ENCODE measurements at regions not wholly inside any gene's neighbourhood (a gene's known extent, or its start where the extent isn't known, plus 50 kb on each side); places are given as distances from the start of the nearest gene placed in this dataset.

- H3K4me3 ChIP-seq (ENCODE audit: low read depth, low read length), result no peak overlapping the region
- TF ChIP-seq MAX (IDR thresholded peaks at IDR 0.05; ENCODE audit: low read depth, low read length), result no peak
- no peak for TF ChIP-seq POLR2A (IDR thresholded peaks at IDR 0.05; ENCODE audit: extremely low read depth, insufficient read length)
- TF ChIP-seq CTCF (IDR thresholded peaks at IDR 0.05; ENCODE audit: low read depth, low read length), result no peak
- TF ChIP-seq MYC (IDR thresholded peaks at IDR 0.05; ENCODE audit: low read depth, low read length), result no peak
- DNase-seq (ENCODE audit: low read depth), result no peak
These were observed 157.2 kb downstream of the MED10 start for GRCh38 chr5:6221141-6221626.

- TF ChIP-seq MAX (IDR thresholded peaks at IDR 0.05; ENCODE audit: low read depth, low read length) (no peak), POLR2A (IDR thresholded peaks at IDR 0.05; ENCODE audit: extremely low read depth, insufficient read length) (no peak), CTCF (IDR thresholded peaks at IDR 0.05; ENCODE audit: low read depth, low read length) (no peak), MYC (IDR thresholded peaks at IDR 0.05; ENCODE audit: low read depth, low read length) (no peak)
- H3K4me3 ChIP-seq (ENCODE audit: low read depth, low read length), result no peak overlapping the region
- DNase-seq (ENCODE audit: low read depth), result no peak
These were observed 157.8 kb downstream of the MED10 start for GRCh38 chr5:6220346-6221088.

GRCh38 chr5:6218517-6218916 lies 159.8 kb downstream of the MED10 start:
- TF ChIP-seq MAX (IDR thresholded peaks at IDR 0.05; ENCODE audit: low read depth, low read length) (no peak), POLR2A (IDR thresholded peaks at IDR 0.05; ENCODE audit: extremely low read depth, insufficient read length) (no peak), MYC (IDR thresholded peaks at IDR 0.05; ENCODE audit: low read depth, low read length) (no peak), CTCF (IDR thresholded peaks at IDR 0.05; ENCODE audit: low read depth, low read length) (no peak)
- no peak overlapping the region for H3K4me3 ChIP-seq (ENCODE audit: low read depth, low read length)
- no peak for DNase-seq (ENCODE audit: low read depth)

- no peak overlapping the region for H3K4me3 ChIP-seq (ENCODE audit: low read depth, low read length)
- TF ChIP-seq CTCF (IDR thresholded peaks at IDR 0.05; ENCODE audit: low read depth, low read length) (no peak), MAX (IDR thresholded peaks at IDR 0.05; ENCODE audit: low read depth, low read length) (no peak), MYC (IDR thresholded peaks at IDR 0.05; ENCODE audit: low read depth, low read length) (no peak), POLR2A (IDR thresholded peaks at IDR 0.05; ENCODE audit: extremely low read depth, insufficient read length) (no peak)
- DNase-seq (ENCODE audit: low read depth), result no peak
These were observed 160.2 kb downstream of the MED10 start for GRCh38 chr5:6218116-6218515.

- H3K4me3 ChIP-seq (ENCODE audit: low read depth, low read length), result no peak overlapping the region
- TF ChIP-seq MYC (IDR thresholded peaks at IDR 0.05; ENCODE audit: low read depth, low read length) (no peak), CTCF (IDR thresholded peaks at IDR 0.05; ENCODE audit: low read depth, low read length) (no peak), MAX (IDR thresholded peaks at IDR 0.05; ENCODE audit: low read depth, low read length) (no peak), POLR2A (IDR thresholded peaks at IDR 0.05; ENCODE audit: extremely low read depth, insufficient read length) (no peak)
- no peak for DNase-seq (ENCODE audit: low read depth)
These were observed 161.8 kb downstream of the MED10 start for GRCh38 chr5:6216471-6217075.

All from NB4 (cell line).